HFF-Myc (cell line): ENCODE measurements at regions not wholly inside any gene's neighbourhood (a gene's known extent, or its start where the extent isn't known, plus 50 kb on each side); places are given as distances from the start of the nearest gene placed in this dataset.

Experiments used
- DNase-seq: peaks from one replicate; pipeline ENCODE4 v3.0.0-alpha.2; 2011; ENCODE audit warnings: low read depth; ENCODE audit errors: extremely low read depth
- H3K4me3 ChIP-seq: replicated peaks from 2 replicates; pipeline ENCODE4 v1.5.1; 2011; ENCODE audit warnings: low read depth, mild to moderate bottlenecking, control low read depth, low read length
- TF ChIP-seq, protein P1 (sequence below): IDR thresholded peaks from 2 replicates; pipeline ENCODE4 v1.5.1; 2012; ENCODE audit warnings: mild to moderate bottlenecking, low read depth, low read length, control low read depth; ENCODE audit errors: missing control alignments

DNA sequence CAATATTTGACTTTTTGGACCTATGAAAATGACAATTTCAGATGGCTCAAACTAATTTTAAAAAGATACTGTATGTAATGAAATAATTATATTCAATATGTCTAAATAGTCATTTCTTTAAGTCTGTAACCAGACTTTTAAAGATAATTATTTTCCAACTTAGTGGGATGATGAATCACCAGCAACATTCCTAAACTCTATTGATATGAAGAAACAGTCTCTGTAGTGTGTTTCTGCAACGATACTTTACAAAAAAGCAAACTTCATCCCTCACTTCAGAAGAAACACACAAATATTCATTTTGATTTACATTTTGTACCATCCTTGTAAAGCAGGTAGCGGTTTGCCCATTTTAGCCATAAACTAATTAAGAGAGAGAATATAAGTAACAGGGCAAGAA, 417.4 kb downstream of the EFNB2 start:
- DNase-seq = no peak
- TF ChIP-seq, protein P1, sequence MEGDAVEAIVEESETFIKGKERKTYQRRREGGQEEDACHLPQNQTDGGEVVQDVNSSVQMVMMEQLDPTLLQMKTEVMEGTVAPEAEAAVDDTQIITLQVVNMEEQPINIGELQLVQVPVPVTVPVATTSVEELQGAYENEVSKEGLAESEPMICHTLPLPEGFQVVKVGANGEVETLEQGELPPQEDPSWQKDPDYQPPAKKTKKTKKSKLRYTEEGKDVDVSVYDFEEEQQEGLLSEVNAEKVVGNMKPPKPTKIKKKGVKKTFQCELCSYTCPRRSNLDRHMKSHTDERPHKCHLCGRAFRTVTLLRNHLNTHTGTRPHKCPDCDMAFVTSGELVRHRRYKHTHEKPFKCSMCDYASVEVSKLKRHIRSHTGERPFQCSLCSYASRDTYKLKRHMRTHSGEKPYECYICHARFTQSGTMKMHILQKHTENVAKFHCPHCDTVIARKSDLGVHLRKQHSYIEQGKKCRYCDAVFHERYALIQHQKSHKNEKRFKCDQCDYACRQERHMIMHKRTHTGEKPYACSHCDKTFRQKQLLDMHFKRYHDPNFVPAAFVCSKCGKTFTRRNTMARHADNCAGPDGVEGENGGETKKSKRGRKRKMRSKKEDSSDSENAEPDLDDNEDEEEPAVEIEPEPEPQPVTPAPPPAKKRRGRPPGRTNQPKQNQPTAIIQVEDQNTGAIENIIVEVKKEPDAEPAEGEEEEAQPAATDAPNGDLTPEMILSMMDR = no peak
- H3K4me3 ChIP-seq = no peak overlapping the region

DNA sequence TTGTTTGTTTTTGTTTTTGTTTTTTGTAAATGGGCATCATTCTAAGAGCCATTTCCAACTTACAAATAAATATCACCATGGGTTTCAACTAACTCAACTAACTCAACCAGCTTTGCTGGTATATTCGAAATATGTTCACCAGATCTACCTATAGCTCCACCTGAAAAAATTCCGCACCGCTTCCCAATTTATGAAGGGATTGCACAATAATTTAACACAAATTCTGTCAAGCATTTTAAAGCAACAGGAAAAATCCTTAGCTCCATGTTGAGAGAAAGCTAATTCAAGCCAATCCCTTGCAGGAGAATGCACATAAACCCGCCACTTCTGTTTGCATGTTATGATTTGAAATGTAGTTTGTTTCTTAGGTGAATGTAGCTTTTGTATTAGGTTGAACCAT, 417.8 kb downstream of the EFNB2 start:
- no peak for DNase-seq
- TF ChIP-seq, protein P1 = no peak
- no peak overlapping the region for H3K4me3 ChIP-seq

DNA sequence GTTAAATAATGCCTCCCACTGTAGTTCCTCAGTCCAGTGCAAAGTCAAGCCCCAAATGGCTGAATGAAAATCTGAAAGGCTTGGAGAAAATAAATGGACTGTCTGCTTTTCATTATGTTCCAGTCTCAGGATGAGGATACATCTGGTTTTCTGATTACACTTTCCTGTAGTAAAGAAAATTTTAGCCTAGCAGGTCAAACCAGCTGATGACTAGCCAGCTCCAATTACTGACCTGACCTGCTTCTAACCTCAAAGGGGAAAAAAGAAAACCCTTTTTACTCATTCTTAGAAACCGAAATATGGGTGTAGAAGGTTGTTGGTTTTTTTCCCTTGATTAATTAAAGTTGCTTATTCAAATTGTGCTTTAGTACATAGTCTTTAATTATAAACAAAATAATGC, 418.4 kb downstream of the EFNB2 start:
- peak; percentile 58 for DNase-seq
- TF ChIP-seq, protein P1 = no peak

DNA sequence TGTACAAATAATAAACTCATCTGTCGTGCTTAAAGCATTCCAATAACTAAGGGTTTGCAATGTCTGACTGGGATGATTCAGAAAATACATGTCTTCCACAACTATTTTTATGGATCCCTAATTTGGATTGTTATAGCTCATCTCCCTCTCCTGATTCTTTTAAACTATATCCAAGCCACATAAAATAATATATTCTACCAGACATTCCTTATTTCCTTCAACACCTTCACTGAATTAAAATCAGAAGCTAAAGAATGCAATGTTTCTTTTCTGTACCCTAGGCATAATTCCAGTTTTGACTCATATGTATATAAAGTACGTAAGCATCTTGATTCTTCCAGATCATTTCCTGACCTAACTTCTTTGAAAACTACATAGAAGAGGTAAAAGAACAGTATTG, 420.4 kb downstream of the EFNB2 start:
- H3K4me3 ChIP-seq = no peak overlapping the region
- TF ChIP-seq, protein P1 = no peak
- no peak for DNase-seq

More for the DNA sequence above, 418.4 kb downstream of the EFNB2 start:
- no peak overlapping the region for H3K4me3 ChIP-seq

DNA sequence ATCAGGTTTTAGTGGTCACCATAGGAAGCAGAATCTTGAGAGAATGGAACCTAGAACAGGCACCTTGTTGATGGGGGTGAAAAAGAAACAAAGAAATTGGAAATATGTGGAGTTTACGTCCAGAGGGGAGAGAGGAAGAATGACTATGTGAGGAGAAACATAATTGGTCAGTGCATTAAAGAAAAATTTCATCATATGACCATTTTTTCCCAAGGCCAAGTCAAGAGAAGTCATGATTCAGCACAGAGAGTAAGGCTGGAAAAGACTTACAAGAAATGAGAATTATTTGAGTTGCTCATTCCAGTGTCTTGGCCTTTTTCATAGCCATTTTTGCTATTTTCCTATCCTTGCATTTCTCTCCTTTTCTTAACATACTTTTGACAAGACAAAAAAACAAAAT, 421.7 kb downstream of the EFNB2 start:
- TF ChIP-seq, protein P1 = no peak
- no peak for DNase-seq
- no peak overlapping the region for H3K4me3 ChIP-seq

DNA sequence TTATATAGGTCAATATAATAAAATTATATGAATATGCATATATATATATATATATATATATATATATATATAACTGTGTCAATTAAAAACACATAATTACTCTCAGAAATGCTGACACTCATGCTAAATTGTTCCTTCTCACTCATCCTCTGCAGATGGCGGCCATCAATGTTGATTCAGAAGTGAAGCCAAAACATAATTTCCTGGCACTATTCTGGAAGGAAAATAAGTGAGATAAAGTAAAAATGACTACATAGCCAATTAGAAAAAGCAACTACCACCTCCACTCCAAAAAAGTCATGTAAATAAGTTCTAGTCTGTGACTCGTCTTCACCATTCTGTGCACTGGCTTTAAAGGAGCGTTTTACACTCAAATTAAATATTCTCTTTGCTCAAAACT, 423.3 kb downstream of the EFNB2 start:
- DNase-seq = no peak
- no peak overlapping the region for H3K4me3 ChIP-seq
- TF ChIP-seq, protein P1 = no peak

DNA sequence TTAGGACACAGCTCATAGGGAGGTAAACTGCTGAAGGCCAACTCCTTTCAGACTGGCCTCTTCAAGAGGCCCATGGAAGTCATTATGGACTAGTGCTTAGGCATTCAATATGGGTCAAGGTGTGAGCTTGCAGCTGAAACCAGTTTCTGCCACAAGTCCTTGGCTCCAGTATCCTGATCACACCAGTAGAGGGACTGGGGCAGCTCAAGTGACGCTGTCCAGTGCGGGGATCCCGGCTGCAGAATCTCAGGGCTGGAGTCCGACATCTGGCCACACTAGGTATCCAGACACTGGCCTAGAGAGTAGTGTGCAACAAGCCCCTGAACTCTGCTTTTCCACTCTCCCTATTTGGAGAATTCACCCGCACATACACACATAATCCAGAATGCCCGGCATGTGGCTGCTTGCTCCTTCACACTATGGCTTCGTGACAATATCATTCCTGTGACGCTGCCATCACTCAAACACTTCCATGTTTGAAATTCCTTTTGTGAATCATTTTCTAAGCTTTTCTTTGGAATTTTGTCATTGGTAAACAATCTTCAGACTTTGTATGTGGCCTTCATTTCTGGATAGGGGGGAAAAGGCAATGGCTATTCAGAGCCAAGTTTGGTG, 425.1 kb downstream of the EFNB2 start:
- no peak overlapping the region for H3K4me3 ChIP-seq
- TF ChIP-seq, protein P1 = no peak
- DNase-seq = no peak
